Heart right ventricle (tissue), 16 donors: ENCODE measurements at regions not wholly inside any gene's neighbourhood (a gene's known extent, or its start where the extent isn't known, plus 50 kb on each side); places are given as distances from the start of the nearest gene placed in this dataset.
"Not testable (repeated sequence)": the region's sequence is repeated elsewhere in the genome, so short reads cannot be mapped to it uniquely, and the experiment has no call there.

Source experiments
- ATAC-seq, 8 donors: fragments of 200-7000 bp; cut with Tn5 transposase; one replicate each; pipeline ENCODE4 v1.9.1; 2020; ENCODE audit warnings: mild to moderate bottlenecking in 8 of 8, moderate library complexity in 8 of 8, moderate number of reproducible peaks in 1 of 8
- DNase-seq, 2 donors: peaks; one replicate each; pipeline ENCODE4 v3.0.0-alpha.2; 2020
- H3K27ac ChIP-seq, 10 donors: fragments of 200-600 bp; sonication (generic) in 2 of 10; one replicate each; pipeline versions ENCODE4 v1.5.0 to v1.8.0; 2020 to 2022; ENCODE audit warnings: mild to moderate bottlenecking in 3 of 10
- H3K27me3 ChIP-seq, 7 donors: fragments of 200-600 bp; one replicate each; pipeline ENCODE4 v1.8.0; 2021 to 2022; ENCODE audit warnings: mild to moderate bottlenecking in 2 of 7
- H3K36me3 ChIP-seq, 9 donors: fragments of 200-600 bp; sonication (generic) in 1 of 9; one replicate each; pipeline versions ENCODE4 v1.5.0 to v1.8.0; 2020 to 2022; ENCODE audit warnings: mild to moderate bottlenecking in 2 of 9
- H3K4me1 ChIP-seq, 9 donors: fragments of 200-600 bp; sonication (generic) in 1 of 9; one replicate each; pipeline versions ENCODE4 v1.5.0 to v1.8.0; 2020 to 2022; ENCODE audit warnings: mild to moderate bottlenecking in 4 of 9
- H3K4me3 ChIP-seq, 10 donors: fragments of 200-600 bp; sonication (generic) in 2 of 10; one replicate each; pipeline versions ENCODE4 v1.5.0 to v1.8.0; 2020 to 2022; ENCODE audit warnings: mild to moderate bottlenecking in 7 of 10, moderate library complexity in 2 of 10
- H3K9me3 ChIP-seq, 11 donors: fragments of 200-600 bp in 10 of 11; sonication (generic) in 2 of 11; one replicate each; pipeline versions ENCODE4 v1.5.0 to v1.8.0; 2013 to 2022; ENCODE audit warnings: mild to moderate bottlenecking in 2 of 11, control low read depth in 1 of 11, moderate library complexity in 1 of 11
- CTCF ChIP-seq, 9 donors: fragments of 200-600 bp; sonication (generic) in 2 of 9; IDR thresholded peaks; one replicate each; pipeline versions ENCODE4 v1.5.0 to v1.8.0; 2021 to 2022; ENCODE audit warnings: antibody characterized with exemption in 9 of 9, mild to moderate bottlenecking in 5 of 9, moderate library complexity in 1 of 9
- whole genome bisulfite sequencing, 2 donors: extraction: QIAGEN DNeasy Blood & Tissue Kit; methylation state at CpG; one replicate each; pipeline ENCODE4 v1.1.7; 2013; ENCODE audit warnings: inconsistent platforms in 1 of 2; 5-methylcytosine and 5-hydroxymethylcytosine counted together
- intact Hi-C, 10 donors: fragments of 100-400 bp; cut with DNase I; formaldehyde crosslinking; loops; one replicate each; pipeline versions ENCODE4 v1.11.1 to v1.14.2; 2022
- donor health status: Arrhythmogenic right ventricular cardiomyopathy.
- donor health status: ischemic (EF 13 %, LVEDD 7.1; RV severe dilation, severe dysfunction).
- donor health status: healthy with polysubstance abuse.
- donor health status: DM: no; HTN: yes; CAD: no.
- donor health status: DM: no; HTN: no; CAD: no.
- donor health status: ischemic (EF 25% LVEDD 6.9; RV normal size, moderate dysfunction).
- donor health status: ischemic (EF 25% LVEDD 5.7; RV mildly dilated, moderate dysfunction).
- donor health status: healthy.
- donor health status: DM: yes; HTN: yes; CAD: no.
- donor health status: Ischemic cardiomyopathy.
- donor health status: ischemic (EF 35%, LVEDD 5.7; RV mildly dilated, moderate dysfunction).
- donor health status: nonischemic (EF 11% LVEDD 7.7; RV severe dilation, severe dysfunction).
- donor health status: DM: yes; HTN: yes; CAD: no.
- donor health status: PGD.
- donor health status: ischemic (EF 29% LVEDD 5.4; RV normal size, mild dysfunction).
- donor health status: nonischemic (EF 23%, LVEDD 6.1; RV moderate dilation, normal function).

GRCh38 chr3:147159141-147159540, 247.2 kb downstream of the ZIC4 start:
- intact Hi-C loops = no loop called here
- DNase-seq (no peak), ATAC-seq (no peak)
- H3K27me3 ChIP-seq = no peaks in the 10 kb centered on the region
- 63 to 76% methylated on average over 1 of the region's 1 CpG for WGBS, 2 donors
- H3K4me3 ChIP-seq = no peak overlapping the region
- no peaks in the 10 kb centered on the region for H3K36me3 ChIP-seq
- no peaks in the 10 kb centered on the region for H3K4me1 ChIP-seq
- peaks cover 0 to 19% (median 0%) of the 10 kb centered on the region in 11 donors for H3K9me3 ChIP-seq
- TF ChIP-seq CTCF (IDR thresholded peaks at IDR 0.05) = no peak
- no peak overlapping the region for H3K27ac ChIP-seq

GRCh38 chr3:147157631-147158030, 248.7 kb downstream of the ZIC4 start:
- H3K9me3 ChIP-seq = peaks cover 0 to 29% (median 3%) of the 10 kb centered on the region in 11 donors
- no peak for TF ChIP-seq CTCF (IDR thresholded peaks at IDR 0.05)
- no peak for ATAC-seq
- WGBS, 2 donors = 54 to 61% methylated on average over 3 of the region's 3 CpGs
- no peak overlapping the region for H3K27ac ChIP-seq
- no peaks in the 10 kb centered on the region for H3K36me3 ChIP-seq
- H3K4me3 ChIP-seq = no peak overlapping the region
- intact Hi-C loops = no loop called here
- no peaks in the 10 kb centered on the region for H3K4me1 ChIP-seq
- no peaks in the 10 kb centered on the region for H3K27me3 ChIP-seq
- DNase-seq = no peak

GRCh38 chr3:147154988-147155387, 251.4 kb downstream of the ZIC4 start:
- not testable (repeated sequence) for ATAC-seq

GRCh38 chr3:147153830-147154539, 252.4 kb downstream of the ZIC4 start:
- intact Hi-C loops = no loop called here
- DNase-seq (no peak), ATAC-seq (no peak)
- no peak overlapping the region for H3K4me3 ChIP-seq
- TF ChIP-seq CTCF (IDR thresholded peaks at IDR 0.05) = no peak
- H3K9me3 ChIP-seq = peaks cover 0 to 31% (median 3%) of the 10 kb centered on the region in 11 donors
- no peaks in the 10 kb centered on the region for H3K36me3 ChIP-seq
- H3K4me1 ChIP-seq = no peaks in the 10 kb centered on the region
- 90 to 92% methylated on average over 30 of the region's 30 CpGs for WGBS, 2 donors
- H3K27me3 ChIP-seq = no peaks in the 10 kb centered on the region
- no peak overlapping the region for H3K27ac ChIP-seq

More at GRCh38 chr3:147154988-147155387, 251.4 kb downstream of the ZIC4 start:
- WGBS, 2 donors = 82 to 89% methylated on average over 10 of the region's 10 CpGs
- intact Hi-C loops, H3K4me1 ChIP-seq, H3K27ac ChIP-seq, H3K27me3 ChIP-seq, DNase-seq, H3K4me3 ChIP-seq, H3K36me3 ChIP-seq: not testable (repeated sequence)
- H3K9me3 ChIP-seq = peaks cover 0 to 29% (median 3%) of the 10 kb centered on the region in 11 donors

GRCh38 chr3:147152476-147152875, 253.9 kb downstream of the ZIC4 start:
- ATAC-seq (no peak), DNase-seq (no peak)
- Histone ChIP-seq H3K27me3 (no peaks in the 10 kb centered on the region), H3K9me3 (peaks cover 0 to 42% (median 3%) of the 10 kb centered on the region in 11 donors), H3K4me1 (no peaks in the 10 kb centered on the region), H3K27ac (no peak overlapping the region), H3K36me3 (no peaks in the 10 kb centered on the region), H3K4me3 (no peak overlapping the region)
- no peak for TF ChIP-seq CTCF (IDR thresholded peaks at IDR 0.05)
- WGBS, 2 donors = 71 to 77% methylated on average over 3 of the region's 3 CpGs
- intact Hi-C loops = no loop called here
